RWPE2 (cell line): ENCODE measurements at regions not wholly inside any gene's neighbourhood (a gene's known extent, or its start where the extent isn't known, plus 50 kb on each side); places are given as distances from the start of the nearest gene placed in this dataset.

ENCODE experiments used
- ATAC-seq: fragments of 200-7000 bp; cut with Tn5 transposase; 3 replicates; pipeline ENCODE4 v1.9.1; 2021; ENCODE audit warnings: low read depth
- DNase-seq: peaks from one replicate; pipeline ENCODE4 v3.0.0-alpha.2; 2020; ENCODE audit warnings: low spot score
- H3K27ac ChIP-seq: fragments of 450-650 bp; 2 replicates; pipeline ENCODE4 v1.5.1; 2017; ENCODE audit warnings: mild to moderate bottlenecking; ENCODE audit not compliant: poor library complexity, severe bottlenecking
- H3K27me3 ChIP-seq: fragments of 250-450 bp; sonication (Bioruptor Pico); 2 replicates; pipeline ENCODE4 v1.5.1; 2021; ENCODE audit warnings: mild to moderate bottlenecking, moderate library complexity; ENCODE audit not compliant: insufficient read depth, poor library complexity, severe bottlenecking
- H3K36me3 ChIP-seq: fragments of 250-450 bp; sonication (Bioruptor Pico); 2 replicates; pipeline ENCODE4 v1.5.1; 2020; ENCODE audit warnings: low read depth, mild to moderate bottlenecking, moderate library complexity
- H3K4me1 ChIP-seq: fragments of 250-450 bp; sonication (Bioruptor Pico); 2 replicates; pipeline ENCODE4 v1.5.1; 2021; ENCODE audit warnings: mild to moderate bottlenecking, moderate library complexity; ENCODE audit not compliant: insufficient read depth, poor library complexity, severe bottlenecking
- H3K4me3 ChIP-seq: fragments of 250-450 bp; sonication (Bioruptor Pico); 2 replicates; pipeline ENCODE4 v1.5.1; 2021; ENCODE audit warnings: mild to moderate bottlenecking, moderate library complexity; ENCODE audit not compliant: severe bottlenecking
- H3K9me3 ChIP-seq: fragments of 250-450 bp; sonication (Bioruptor Pico); 2 replicates; pipeline ENCODE4 v1.5.1; 2021; ENCODE audit warnings: mild to moderate bottlenecking, moderate library complexity; ENCODE audit not compliant: severe bottlenecking
- TF ChIP-seq, protein P1 (sequence below): fragments of 450-650 bp; IDR thresholded peaks from one replicate; pipeline ENCODE4 v1.5.1; 2017; ENCODE audit warnings: mild to moderate bottlenecking, moderate library complexity; ENCODE audit not compliant: poor library complexity, severe bottlenecking

GRCh38 chr4:163878336-163879121 lies 384.0 kb downstream of the TMA16 start:
- Histone ChIP-seq H3K27me3 (no peaks in the 10 kb centered on the region), H3K36me3 (no peaks in the 10 kb centered on the region), H3K9me3 (no peaks in the 10 kb centered on the region), H3K4me3 (no peak overlapping the region), H3K4me1 (peaks cover 9% of the 10 kb centered on the region), H3K27ac (no peak overlapping the region)
- ATAC-seq = no peak
- no peak for DNase-seq
- TF ChIP-seq, protein P1, sequence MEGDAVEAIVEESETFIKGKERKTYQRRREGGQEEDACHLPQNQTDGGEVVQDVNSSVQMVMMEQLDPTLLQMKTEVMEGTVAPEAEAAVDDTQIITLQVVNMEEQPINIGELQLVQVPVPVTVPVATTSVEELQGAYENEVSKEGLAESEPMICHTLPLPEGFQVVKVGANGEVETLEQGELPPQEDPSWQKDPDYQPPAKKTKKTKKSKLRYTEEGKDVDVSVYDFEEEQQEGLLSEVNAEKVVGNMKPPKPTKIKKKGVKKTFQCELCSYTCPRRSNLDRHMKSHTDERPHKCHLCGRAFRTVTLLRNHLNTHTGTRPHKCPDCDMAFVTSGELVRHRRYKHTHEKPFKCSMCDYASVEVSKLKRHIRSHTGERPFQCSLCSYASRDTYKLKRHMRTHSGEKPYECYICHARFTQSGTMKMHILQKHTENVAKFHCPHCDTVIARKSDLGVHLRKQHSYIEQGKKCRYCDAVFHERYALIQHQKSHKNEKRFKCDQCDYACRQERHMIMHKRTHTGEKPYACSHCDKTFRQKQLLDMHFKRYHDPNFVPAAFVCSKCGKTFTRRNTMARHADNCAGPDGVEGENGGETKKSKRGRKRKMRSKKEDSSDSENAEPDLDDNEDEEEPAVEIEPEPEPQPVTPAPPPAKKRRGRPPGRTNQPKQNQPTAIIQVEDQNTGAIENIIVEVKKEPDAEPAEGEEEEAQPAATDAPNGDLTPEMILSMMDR = no peak

GRCh38 chr4:163892417-163892816 lies 397.9 kb downstream of the TMA16 start:
- TF ChIP-seq, protein P1 = no peak
- ATAC-seq (no peak), DNase-seq (no peak)
- Histone ChIP-seq H3K9me3 (no peaks in the 10 kb centered on the region), H3K4me1 (no peaks in the 10 kb centered on the region), H3K4me3 (no peak overlapping the region), H3K36me3 (no peaks in the 10 kb centered on the region), H3K27me3 (no peaks in the 10 kb centered on the region), H3K27ac (no peak overlapping the region)

DNA sequence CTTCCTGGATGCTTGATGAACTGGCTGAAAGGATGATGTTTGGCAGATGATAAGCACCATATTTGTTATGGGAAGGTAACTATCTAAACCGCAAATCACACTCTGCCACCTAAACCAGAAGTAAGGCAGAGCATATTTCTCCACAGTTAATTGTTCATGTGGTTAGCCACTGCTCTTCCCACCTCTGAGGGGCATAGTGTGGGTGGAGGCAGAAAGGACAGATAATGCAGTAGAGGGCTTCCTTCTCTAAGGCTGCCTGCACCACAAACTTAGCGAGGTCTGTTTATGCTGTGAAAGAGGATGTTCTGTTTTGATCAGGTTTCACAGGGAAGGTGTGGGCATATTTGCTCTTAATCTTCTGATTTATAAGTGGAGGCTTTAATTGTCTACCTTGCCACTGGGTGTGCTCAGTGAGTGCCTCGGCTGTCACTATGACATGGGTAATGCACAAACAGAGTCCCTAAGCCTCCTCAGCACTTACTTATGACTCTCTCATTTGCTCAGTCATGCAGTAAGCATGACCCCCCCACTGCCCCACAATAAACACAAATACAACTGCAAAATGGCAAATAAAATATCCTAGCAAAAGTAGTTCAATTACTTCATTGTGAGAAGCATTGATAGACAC lies 401.0 kb downstream of the TMA16 start:
- H3K36me3 ChIP-seq = no peaks in the 10 kb centered on the region
- H3K9me3 ChIP-seq = no peaks in the 10 kb centered on the region
- no peaks in the 10 kb centered on the region for H3K27me3 ChIP-seq
- H3K4me1 ChIP-seq = no peaks in the 10 kb centered on the region
- ATAC-seq (no peak), DNase-seq (no peak)
- TF ChIP-seq, protein P1 = no peak
- no peak overlapping the region for H3K27ac ChIP-seq
- H3K4me3 ChIP-seq = no peak overlapping the region

GRCh38 chr4:163901319-163901718 lies 406.8 kb downstream of the TMA16 start:
- Histone ChIP-seq H3K27ac (no peak overlapping the region), H3K4me1 (no peaks in the 10 kb centered on the region), H3K36me3 (no peaks in the 10 kb centered on the region), H3K27me3 (no peaks in the 10 kb centered on the region), H3K4me3 (no peak overlapping the region), H3K9me3 (no peaks in the 10 kb centered on the region)
- DNase-seq (no peak), ATAC-seq (no peak)
- TF ChIP-seq, protein P1 = no peak

GRCh38 chr4:163902417-163902816 lies 407.9 kb downstream of the TMA16 start:
- Histone ChIP-seq H3K9me3 (no peaks in the 10 kb centered on the region), H3K27me3 (no peaks in the 10 kb centered on the region), H3K27ac (no peak overlapping the region), H3K4me1 (no peaks in the 10 kb centered on the region), H3K4me3 (no peak overlapping the region), H3K36me3 (no peaks in the 10 kb centered on the region)
- DNase-seq (no peak), ATAC-seq (no peak)
- TF ChIP-seq, protein P1 = no peak
